Stimulated activated naive B cell treated with anti-CD40 and anti-IgM and Interleukin-4, amounts not matched to agents 10 μg/mL and 1 μg/mL and 100 μg/mL, for 72 hours (primary cell): ENCODE measurements at regions not wholly inside any gene's neighbourhood (a gene's known extent, or its start where the extent isn't known, plus 50 kb on each side); places are given as distances from the start of the nearest gene placed in this dataset.

Source experiments
- ATAC-seq, 2 donors: fragments of 150-1000 bp; cut with Tn5 transposase; replicated peaks; 2 replicates each; pipeline ENCODE4 v1.10.0; 2021; ENCODE audit warnings: moderate library complexity in 1 of 2
- DNase-seq: peaks from one replicate; pipeline ENCODE4 v3.0.0; 2021
- H3K27ac Mint-ChIP-seq: one replicate; pipeline ENCODE4 v1.8.0; 2022; ENCODE audit warnings: mild to moderate bottlenecking, mixed read lengths
- H3K27me3 Mint-ChIP-seq, 2 donors: one replicate each; pipeline ENCODE4 v1.8.0; 2022; ENCODE audit warnings: mixed read lengths in 2 of 2
- H3K36me3 Mint-ChIP-seq, 2 donors: one replicate each; pipeline ENCODE4 v1.8.0; 2022; ENCODE audit warnings: mixed read lengths in 2 of 2, mild to moderate bottlenecking in 1 of 2
- H3K4me1 Mint-ChIP-seq, 2 donors: one replicate each; pipeline ENCODE4 v1.8.0; 2022; ENCODE audit warnings: mixed read lengths in 2 of 2, mild to moderate bottlenecking in 1 of 2
- H3K4me3 Mint-ChIP-seq, 2 donors: one replicate each; pipeline ENCODE4 v1.8.0; 2022; ENCODE audit warnings: mild to moderate bottlenecking in 2 of 2, mixed read lengths in 2 of 2, moderate library complexity in 1 of 2
- H3K9me3 Mint-ChIP-seq, 2 donors: one replicate each; pipeline ENCODE4 v1.8.0; 2022; ENCODE audit warnings: mixed read lengths in 2 of 2, mild to moderate bottlenecking in 1 of 2

GRCh38 chr2:67057123-67057522 lies 340.0 kb upstream of the ETAA1 start:
- Mint-ChIP-seq H3K9me3 (no peaks in the 10 kb centered on the region), H3K4me1 (no peaks in the 10 kb centered on the region), H3K27ac (no peak overlapping the region), H3K27me3 (no peaks in the 10 kb centered on the region), H3K4me3 (no peak overlapping the region), H3K36me3 (no peaks in the 10 kb centered on the region)
- no peak for DNase-seq
- no peak for ATAC-seq

GRCh38 chr2:67057901-67058703 lies 339.0 kb upstream of the ETAA1 start:
- Mint-ChIP-seq H3K27me3 (no peaks in the 10 kb centered on the region), H3K4me1 (no peaks in the 10 kb centered on the region), H3K27ac (no peak overlapping the region), H3K36me3 (no peaks in the 10 kb centered on the region), H3K9me3 (no peaks in the 10 kb centered on the region), H3K4me3 (no peak overlapping the region)
- DNase-seq (no peak), ATAC-seq (no peak)

- DNase-seq (no peak), ATAC-seq (no peak)
- Mint-ChIP-seq H3K9me3 (peaks cover 0 to 5% of the 10 kb centered on the region in 2 donors), H3K36me3 (no peaks in the 10 kb centered on the region), H3K4me1 (no peaks in the 10 kb centered on the region), H3K27ac (no peak overlapping the region), H3K4me3 (no peak overlapping the region), H3K27me3 (no peaks in the 10 kb centered on the region)
These were observed 332.1 kb upstream of the ETAA1 start for GRCh38 chr2:67065046-67065445.

- no peak overlapping the region for H3K4me3 Mint-ChIP-seq
- H3K9me3 Mint-ChIP-seq: peaks cover 0 to 6% of the 10 kb centered on the region in 2 donors
- no peak for ATAC-seq
- no peaks in the 10 kb centered on the region for H3K36me3 Mint-ChIP-seq
- H3K27ac Mint-ChIP-seq: no peak overlapping the region
- H3K4me1 Mint-ChIP-seq: no peaks in the 10 kb centered on the region
- no peak for DNase-seq
- H3K27me3 Mint-ChIP-seq: no peaks in the 10 kb centered on the region
These were observed 330.4 kb upstream of the ETAA1 start for GRCh38 chr2:67066782-67067181.

- no peak for ATAC-seq
- Mint-ChIP-seq H3K4me1 (no peaks in the 10 kb centered on the region), H3K27me3 (no peaks in the 10 kb centered on the region), H3K9me3 (peaks cover 0 to 6% of the 10 kb centered on the region in 2 donors), H3K27ac (no peak overlapping the region), H3K36me3 (no peaks in the 10 kb centered on the region), H3K4me3 (no peak overlapping the region)
- DNase-seq: no peak
These were observed 329.5 kb upstream of the ETAA1 start for GRCh38 chr2:67067656-67068055.

- Mint-ChIP-seq H3K4me3 (no peak overlapping the region), H3K4me1 (no peaks in the 10 kb centered on the region), H3K27me3 (no peaks in the 10 kb centered on the region), H3K9me3 (peaks cover 0 to 4% of the 10 kb centered on the region in 2 donors), H3K36me3 (no peaks in the 10 kb centered on the region), H3K27ac (no peak overlapping the region)
- ATAC-seq: no peak
- no peak for DNase-seq
These were observed 326.3 kb upstream of the ETAA1 start for GRCh38 chr2:67070826-67071225.

GRCh38 chr2:67075056-67075455 lies 322.1 kb upstream of the ETAA1 start:
- Mint-ChIP-seq H3K9me3 (peaks cover 0 to 3% of the 10 kb centered on the region in 2 donors), H3K27me3 (no peaks in the 10 kb centered on the region), H3K27ac (no peak overlapping the region), H3K4me1 (no peaks in the 10 kb centered on the region), H3K4me3 (no peak overlapping the region), H3K36me3 (no peaks in the 10 kb centered on the region)
- ATAC-seq (no peak), DNase-seq (no peak)

GRCh38 chr2:67075530-67076238 lies 321.4 kb upstream of the ETAA1 start:
- no peaks in the 10 kb centered on the region for H3K4me1 Mint-ChIP-seq
- ATAC-seq (no peak), DNase-seq (no peak)
- no peaks in the 10 kb centered on the region for H3K36me3 Mint-ChIP-seq
- H3K4me3 Mint-ChIP-seq: no peak overlapping the region
- no peak overlapping the region for H3K27ac Mint-ChIP-seq
- peaks cover 3 to 4% of the 10 kb centered on the region in 2 donors for H3K9me3 Mint-ChIP-seq
- no peaks in the 10 kb centered on the region for H3K27me3 Mint-ChIP-seq

GRCh38 chr2:67076239-67076624 lies 320.9 kb upstream of the ETAA1 start:
- peaks cover 5 to 8% of the 10 kb centered on the region in 2 donors for H3K9me3 Mint-ChIP-seq

GRCh38 chr2:67079729-67080128 lies 317.4 kb upstream of the ETAA1 start:
- H3K27me3 Mint-ChIP-seq: no peaks in the 10 kb centered on the region

More at GRCh38 chr2:67076239-67076624, 320.9 kb upstream of the ETAA1 start:
- ATAC-seq (no peak), DNase-seq (no peak)
- no peak overlapping the region for H3K4me3 Mint-ChIP-seq
- H3K36me3 Mint-ChIP-seq: no peaks in the 10 kb centered on the region
- H3K27ac Mint-ChIP-seq: no peak overlapping the region
- H3K27me3 Mint-ChIP-seq: no peaks in the 10 kb centered on the region
- no peaks in the 10 kb centered on the region for H3K4me1 Mint-ChIP-seq

GRCh38 chr2:67082813-67083212 lies 314.3 kb upstream of the ETAA1 start:
- Mint-ChIP-seq H3K27ac (no peak overlapping the region), H3K9me3 (peaks cover 3 to 11% of the 10 kb centered on the region in 2 donors), H3K36me3 (no peaks in the 10 kb centered on the region), H3K4me1 (no peaks in the 10 kb centered on the region), H3K27me3 (no peaks in the 10 kb centered on the region), H3K4me3 (no peak overlapping the region)
- no peak for DNase-seq
- ATAC-seq: no peak

More at GRCh38 chr2:67079729-67080128, 317.4 kb upstream of the ETAA1 start:
- no peak for ATAC-seq
- Mint-ChIP-seq H3K27ac (no peak overlapping the region), H3K4me3 (no peak overlapping the region), H3K4me1 (no peaks in the 10 kb centered on the region), H3K9me3 (peaks cover 3 to 8% of the 10 kb centered on the region in 2 donors), H3K36me3 (no peaks in the 10 kb centered on the region)
- no peak for DNase-seq

GRCh38 chr2:67083951-67084350 lies 313.2 kb upstream of the ETAA1 start:
- H3K27ac Mint-ChIP-seq: no peak overlapping the region
- H3K4me3 Mint-ChIP-seq: no peak overlapping the region
- H3K27me3 Mint-ChIP-seq: no peaks in the 10 kb centered on the region
- H3K9me3 Mint-ChIP-seq: peaks cover 3 to 11% of the 10 kb centered on the region in 2 donors
- no peaks in the 10 kb centered on the region for H3K4me1 Mint-ChIP-seq
- ATAC-seq (no peak), DNase-seq (no peak)
- H3K36me3 Mint-ChIP-seq: no peaks in the 10 kb centered on the region

- peaks cover 2 to 11% of the 10 kb centered on the region in 2 donors for H3K9me3 Mint-ChIP-seq
- no peak for DNase-seq
- no peak for ATAC-seq
- no peak overlapping the region for H3K27ac Mint-ChIP-seq
- H3K4me3 Mint-ChIP-seq: no peak overlapping the region
- H3K4me1 Mint-ChIP-seq: no peaks in the 10 kb centered on the region
- no peaks in the 10 kb centered on the region for H3K36me3 Mint-ChIP-seq
- no peaks in the 10 kb centered on the region for H3K27me3 Mint-ChIP-seq
These were observed 312.0 kb upstream of the ETAA1 start for GRCh38 chr2:67085146-67085545.

- ATAC-seq (no peak), DNase-seq (no peak)
- H3K27me3 Mint-ChIP-seq: no peaks in the 10 kb centered on the region
- H3K9me3 Mint-ChIP-seq: no peaks in the 10 kb centered on the region
- no peaks in the 10 kb centered on the region for H3K4me1 Mint-ChIP-seq
- H3K27ac Mint-ChIP-seq: no peak overlapping the region
- H3K36me3 Mint-ChIP-seq: no peaks in the 10 kb centered on the region
- H3K4me3 Mint-ChIP-seq: no peak overlapping the region
These were observed 305.5 kb upstream of the ETAA1 start for GRCh38 chr2:67091681-67092080.

GRCh38 chr2:67095121-67095520 lies 302.0 kb upstream of the ETAA1 start:
- no peak overlapping the region for H3K4me3 Mint-ChIP-seq
- no peaks in the 10 kb centered on the region for H3K27me3 Mint-ChIP-seq

More at GRCh38 chr2:67095121-67095520, 302.0 kb upstream of the ETAA1 start:
- DNase-seq: no peak
- no peaks in the 10 kb centered on the region for H3K36me3 Mint-ChIP-seq
- ATAC-seq: no peak
- no peak overlapping the region for H3K27ac Mint-ChIP-seq
- H3K9me3 Mint-ChIP-seq: no peaks in the 10 kb centered on the region
- no peaks in the 10 kb centered on the region for H3K4me1 Mint-ChIP-seq
